C4-2B (cell line): ENCODE measurements at regions not wholly inside any gene's neighbourhood (a gene's known extent, or its start where the extent isn't known, plus 50 kb on each side); places are given as distances from the start of the nearest gene placed in this dataset.

Experiments used
- ZFX ChIP-seq: fragments of 450-650 bp; IDR thresholded peaks from 2 replicates; pipeline ENCODE4 v1.6.1; 2017
- TF ChIP-seq, protein P1 (sequence below): fragments of 450-650 bp; conservative IDR thresholded peaks from 2 replicates; pipeline ENCODE4 v1.5.1; 2017; ENCODE audit warnings: mild to moderate bottlenecking

GRCh38 chr7:16023503-16023902 lies 337.0 kb upstream of the MEOX2 start:
- TF ChIP-seq, protein P1, sequence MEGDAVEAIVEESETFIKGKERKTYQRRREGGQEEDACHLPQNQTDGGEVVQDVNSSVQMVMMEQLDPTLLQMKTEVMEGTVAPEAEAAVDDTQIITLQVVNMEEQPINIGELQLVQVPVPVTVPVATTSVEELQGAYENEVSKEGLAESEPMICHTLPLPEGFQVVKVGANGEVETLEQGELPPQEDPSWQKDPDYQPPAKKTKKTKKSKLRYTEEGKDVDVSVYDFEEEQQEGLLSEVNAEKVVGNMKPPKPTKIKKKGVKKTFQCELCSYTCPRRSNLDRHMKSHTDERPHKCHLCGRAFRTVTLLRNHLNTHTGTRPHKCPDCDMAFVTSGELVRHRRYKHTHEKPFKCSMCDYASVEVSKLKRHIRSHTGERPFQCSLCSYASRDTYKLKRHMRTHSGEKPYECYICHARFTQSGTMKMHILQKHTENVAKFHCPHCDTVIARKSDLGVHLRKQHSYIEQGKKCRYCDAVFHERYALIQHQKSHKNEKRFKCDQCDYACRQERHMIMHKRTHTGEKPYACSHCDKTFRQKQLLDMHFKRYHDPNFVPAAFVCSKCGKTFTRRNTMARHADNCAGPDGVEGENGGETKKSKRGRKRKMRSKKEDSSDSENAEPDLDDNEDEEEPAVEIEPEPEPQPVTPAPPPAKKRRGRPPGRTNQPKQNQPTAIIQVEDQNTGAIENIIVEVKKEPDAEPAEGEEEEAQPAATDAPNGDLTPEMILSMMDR: no peak
- TF ChIP-seq ZFX: no peak
